HEK293 (cell line): ENCODE measurements at regions not wholly inside any gene's neighbourhood (a gene's known extent, or its start where the extent isn't known, plus 50 kb on each side); places are given as distances from the start of the nearest gene placed in this dataset.

Source experiments
- CTCF ChIA-PET: fragments of 350-600 bp; formaldehyde crosslinking; extraction: SDS; loops from one replicate; lab custom pipeline; 2021; ENCODE audit warnings: antibody characterized with exemption; lab: Yijun Ruan, JAX
- POLR2A ChIA-PET: fragments of 300-600 bp; formaldehyde crosslinking; extraction: SDS; loops from one replicate; lab custom pipeline; 2020; ENCODE audit warnings: antibody characterized with exemption, inconsistent platforms; lab: Yijun Ruan, JAX
- H3K27ac ChIP-seq: fragments of 200-500 bp; sonication (Bioruptor generic); 2 replicates; pipeline ENCODE4 v1.5.1; 2014; ENCODE audit warnings: low read depth, low read length, control low read depth, inconsistent platforms; ENCODE audit errors: extremely low read depth
- H3K36me3 ChIP-seq, 2 experiments: fragments of 200-500 bp in 1 of 2; sonication (Bioruptor generic) in 1 of 2; 1 replicate in 1 of 2; 2 replicates in 1 of 2; pipeline ENCODE4 v1.5.1; 2014 to 2017; ENCODE audit warnings: inconsistent platforms in 2 of 2, low read length in 2 of 2; ENCODE audit not compliant: control insufficient read depth in 2 of 2, insufficient read depth in 1 of 2
- H3K4me1 ChIP-seq: fragments of 200-500 bp; sonication (Bioruptor generic); 2 replicates; pipeline ENCODE4 v1.5.1; 2014; ENCODE audit warnings: mild to moderate bottlenecking, low read length, inconsistent platforms; ENCODE audit not compliant: control insufficient read depth, insufficient read depth
- H3K4me3 ChIP-seq: 2 replicates; pipeline ENCODE4 v1.5.1; 2011; ENCODE audit warnings: low read depth, mild to moderate bottlenecking, control low read depth, low read length, moderate library complexity
- H3K9me3 ChIP-seq: fragments of 200-500 bp; sonication (Bioruptor generic); 2 replicates; pipeline ENCODE4 v1.5.1; 2014; ENCODE audit warnings: low read depth, low read length, inconsistent platforms; ENCODE audit not compliant: control insufficient read depth, insufficient read depth
- ATF2 ChIP-seq: fragments of 450-650 bp; formaldehyde crosslinking; IDR thresholded peaks from 2 replicates; pipeline ENCODE4 v1.5.1; 2016; ENCODE audit warnings: missing biosample characterization, missing genetic modification characterization, low read depth
- EGR2 ChIP-seq: fragments of 450-650 bp; formaldehyde crosslinking; IDR thresholded peaks from 2 replicates; pipeline ENCODE4 v1.5.1; 2016; ENCODE audit warnings: low read depth, missing biosample characterization, missing genetic modification characterization
- PRDM2 ChIP-seq: fragments of 450-650 bp; formaldehyde crosslinking; IDR thresholded peaks from 2 replicates; pipeline ENCODE4 v1.5.1; 2016; ENCODE audit warnings: missing biosample characterization, missing genetic modification characterization, borderline replicate concordance
- TCF7L2 ChIP-seq: IDR thresholded peaks from 2 replicates; pipeline ENCODE4 v1.6.1; 2011; ENCODE audit warnings: low read depth, mild to moderate bottlenecking, inconsistent platforms, low read length, moderate library complexity, borderline replicate concordance
- ZBTB17 ChIP-seq: fragments of 450-650 bp; formaldehyde crosslinking; IDR thresholded peaks from 2 replicates; pipeline ENCODE4 v1.5.1; 2016; ENCODE audit warnings: missing biosample characterization, missing genetic modification characterization
- ZNF133 ChIP-seq: fragments of 450-650 bp; formaldehyde crosslinking; IDR thresholded peaks from 2 replicates; pipeline ENCODE4 v1.5.1; 2016; ENCODE audit warnings: missing biosample characterization, missing genetic modification characterization
- ZNF510 ChIP-seq: fragments of 450-650 bp; formaldehyde crosslinking; IDR thresholded peaks from 2 replicates; pipeline ENCODE4 v1.5.1; 2018; ENCODE audit warnings: mild to moderate bottlenecking, missing genetic modification characterization, missing biosample characterization; ENCODE audit not compliant: insufficient replicate concordance
- ZNF621 ChIP-seq: fragments of 450-650 bp; formaldehyde crosslinking; IDR thresholded peaks from 2 replicates; pipeline ENCODE4 v1.5.1; 2017; ENCODE audit warnings: missing biosample characterization, missing genetic modification characterization
- ZNF658 ChIP-seq: fragments of 450-650 bp; formaldehyde crosslinking; IDR thresholded peaks from 2 replicates; pipeline ENCODE4; 2016; ENCODE audit warnings: missing biosample characterization, missing genetic modification characterization
- ZNF777 ChIP-seq: fragments of 450-650 bp; formaldehyde crosslinking; IDR thresholded peaks from 2 replicates; pipeline ENCODE4 v1.5.1; 2017; ENCODE audit warnings: missing biosample characterization, missing genetic modification characterization, borderline replicate concordance
- ZSCAN23 ChIP-seq: fragments of 450-650 bp; formaldehyde crosslinking; IDR thresholded peaks from 2 replicates; pipeline ENCODE4 v1.5.1; 2016; ENCODE audit warnings: missing biosample characterization, missing genetic modification characterization
- TF ChIP-seq, protein P1 (sequence below): fragments of 450-650 bp; formaldehyde crosslinking; IDR thresholded peaks from 2 replicates; pipeline ENCODE4 v1.5.1; 2016; ENCODE audit warnings: missing biosample characterization, missing genetic modification characterization
- TF ChIP-seq, protein P2 (sequence below): fragments of 450-650 bp; formaldehyde crosslinking; IDR thresholded peaks from 2 replicates; pipeline ENCODE4 v1.5.1; 2016; ENCODE audit warnings: missing biosample characterization, missing genetic modification characterization

- TF ChIP-seq, protein P1, sequence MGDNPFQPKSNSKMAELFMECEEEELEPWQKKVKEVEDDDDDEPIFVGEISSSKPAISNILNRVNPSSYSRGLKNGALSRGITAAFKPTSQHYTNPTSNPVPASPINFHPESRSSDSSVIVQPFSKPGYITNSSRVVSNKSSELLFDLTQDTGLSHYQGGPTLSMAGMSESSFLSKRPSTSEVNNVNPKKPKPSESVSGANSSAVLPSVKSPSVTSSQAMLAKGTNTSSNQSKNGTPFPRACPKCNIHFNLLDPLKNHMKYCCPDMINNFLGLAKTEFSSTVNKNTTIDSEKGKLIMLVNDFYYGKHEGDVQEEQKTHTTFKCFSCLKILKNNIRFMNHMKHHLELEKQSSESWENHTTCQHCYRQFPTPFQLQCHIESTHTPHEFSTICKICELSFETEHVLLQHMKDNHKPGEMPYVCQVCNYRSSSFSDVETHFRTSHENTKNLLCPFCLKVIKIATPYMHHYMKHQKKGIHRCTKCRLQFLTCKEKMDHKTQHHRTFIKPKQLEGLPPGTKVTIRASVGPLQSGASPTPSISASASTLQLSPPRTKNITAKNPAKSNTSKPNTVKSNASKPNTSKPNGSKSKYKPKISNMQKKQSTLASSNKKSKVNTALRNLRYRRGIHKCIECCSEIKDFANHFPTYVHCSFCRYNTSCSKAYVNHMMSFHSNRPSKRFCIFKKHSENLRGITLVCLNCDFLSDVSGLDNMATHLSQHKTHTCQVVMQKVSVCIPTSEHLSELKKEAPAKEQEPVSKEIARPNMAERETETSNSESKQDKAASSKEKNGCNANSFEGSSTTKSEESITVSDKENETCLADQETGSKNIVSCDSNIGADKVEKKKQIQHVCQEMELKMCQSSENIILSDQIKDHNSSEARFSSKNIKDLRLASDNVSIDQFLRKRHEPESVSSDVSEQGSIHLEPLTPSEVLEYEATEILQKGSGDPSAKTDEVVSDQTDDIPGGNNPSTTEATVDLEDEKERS (tag by site-specific recombination), result no peak
- TF ChIP-seq ZNF777 (tag by site-specific recombination), result no peak
- no peak for TF ChIP-seq ZNF510 (tag by site-specific recombination)
- no peak for TF ChIP-seq ZSCAN23 (tag by site-specific recombination)
- no peak for TF ChIP-seq ZBTB17 (tag by site-specific recombination)
- TF ChIP-seq EGR2 (tag by site-specific recombination), result no peak
- no peak for TF ChIP-seq PRDM2
- TF ChIP-seq TCF7L2, result no peak
- no peak for TF ChIP-seq ZNF658 (tag by site-specific recombination)
- no peak for TF ChIP-seq ATF2
- no peak for TF ChIP-seq ZNF621 (tag by site-specific recombination)
- TF ChIP-seq ZNF133 (tag by site-specific recombination), result no peak
- TF ChIP-seq, protein P2, sequence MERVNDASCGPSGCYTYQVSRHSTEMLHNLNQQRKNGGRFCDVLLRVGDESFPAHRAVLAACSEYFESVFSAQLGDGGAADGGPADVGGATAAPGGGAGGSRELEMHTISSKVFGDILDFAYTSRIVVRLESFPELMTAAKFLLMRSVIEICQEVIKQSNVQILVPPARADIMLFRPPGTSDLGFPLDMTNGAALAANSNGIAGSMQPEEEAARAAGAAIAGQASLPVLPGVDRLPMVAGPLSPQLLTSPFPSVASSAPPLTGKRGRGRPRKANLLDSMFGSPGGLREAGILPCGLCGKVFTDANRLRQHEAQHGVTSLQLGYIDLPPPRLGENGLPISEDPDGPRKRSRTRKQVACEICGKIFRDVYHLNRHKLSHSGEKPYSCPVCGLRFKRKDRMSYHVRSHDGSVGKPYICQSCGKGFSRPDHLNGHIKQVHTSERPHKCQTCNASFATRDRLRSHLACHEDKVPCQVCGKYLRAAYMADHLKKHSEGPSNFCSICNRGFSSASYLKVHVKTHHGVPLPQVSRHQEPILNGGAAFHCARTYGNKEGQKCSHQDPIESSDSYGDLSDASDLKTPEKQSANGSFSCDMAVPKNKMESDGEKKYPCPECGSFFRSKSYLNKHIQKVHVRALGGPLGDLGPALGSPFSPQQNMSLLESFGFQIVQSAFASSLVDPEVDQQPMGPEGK, result no peak
- CTCF ChIA-PET, result interaction anchor here (0.6 kb wide), 1 partner anchor 96 kb away, joined by 3 read pairs; no protein-coding TSS in a partner anchor
- Histone ChIP-seq H3K27ac (no peak overlapping the region), H3K4me1 (no peaks in the 10 kb centered on the region), H3K36me3 (no peaks in the 10 kb centered on the region), H3K4me3 (no peak overlapping the region), H3K9me3 (no peaks in the 10 kb centered on the region; the same call in 1 of the 2 replicates)
- POLR2A ChIA-PET, result no interaction called here
Observed at GRCh38 chrX:147770858-147771257, 140.9 kb upstream of the FMR1 start.
